ENCODE measurements at regions not wholly inside any gene's neighbourhood (a gene's known extent, or its start where the extent isn't known, plus 50 kb on each side); places are given as distances from the start of the nearest gene placed in this dataset.

DNA sequence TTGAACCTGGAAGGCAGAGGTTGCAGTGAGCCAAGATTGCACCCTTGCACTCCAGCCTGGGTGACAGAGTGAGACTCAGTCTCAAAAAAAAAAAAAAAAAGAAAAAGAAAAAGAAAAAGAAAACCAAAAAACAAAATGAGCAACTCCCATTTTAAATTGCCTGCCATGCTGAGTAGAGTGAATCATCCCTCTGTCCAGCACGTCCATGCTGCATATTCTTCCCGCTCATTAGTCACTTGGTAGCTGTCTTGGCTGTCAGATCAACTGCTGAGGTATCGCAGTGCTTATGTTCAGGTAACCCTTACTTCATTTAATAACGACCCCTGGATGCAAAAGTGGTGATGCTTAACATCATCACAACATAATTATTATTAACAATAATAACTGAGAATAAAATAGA, 60.7 kb upstream of the SMOX start:
- no peaks in the 10 kb centered on the region for H3K36me3 Mint-ChIP-seq (ENCODE audit: low read depth)
- H3K27ac Mint-ChIP-seq = no peak overlapping the region
- peaks cover 31% of the 10 kb centered on the region for H3K4me1 Mint-ChIP-seq
- peaks cover 17% of the 10 kb centered on the region for H3K27me3 Mint-ChIP-seq (ENCODE audit: low read depth, poor library complexity)
- no peaks in the 10 kb centered on the region for H3K9me3 Mint-ChIP-seq
- TF ChIP-seq, protein P1, sequence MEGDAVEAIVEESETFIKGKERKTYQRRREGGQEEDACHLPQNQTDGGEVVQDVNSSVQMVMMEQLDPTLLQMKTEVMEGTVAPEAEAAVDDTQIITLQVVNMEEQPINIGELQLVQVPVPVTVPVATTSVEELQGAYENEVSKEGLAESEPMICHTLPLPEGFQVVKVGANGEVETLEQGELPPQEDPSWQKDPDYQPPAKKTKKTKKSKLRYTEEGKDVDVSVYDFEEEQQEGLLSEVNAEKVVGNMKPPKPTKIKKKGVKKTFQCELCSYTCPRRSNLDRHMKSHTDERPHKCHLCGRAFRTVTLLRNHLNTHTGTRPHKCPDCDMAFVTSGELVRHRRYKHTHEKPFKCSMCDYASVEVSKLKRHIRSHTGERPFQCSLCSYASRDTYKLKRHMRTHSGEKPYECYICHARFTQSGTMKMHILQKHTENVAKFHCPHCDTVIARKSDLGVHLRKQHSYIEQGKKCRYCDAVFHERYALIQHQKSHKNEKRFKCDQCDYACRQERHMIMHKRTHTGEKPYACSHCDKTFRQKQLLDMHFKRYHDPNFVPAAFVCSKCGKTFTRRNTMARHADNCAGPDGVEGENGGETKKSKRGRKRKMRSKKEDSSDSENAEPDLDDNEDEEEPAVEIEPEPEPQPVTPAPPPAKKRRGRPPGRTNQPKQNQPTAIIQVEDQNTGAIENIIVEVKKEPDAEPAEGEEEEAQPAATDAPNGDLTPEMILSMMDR (IDR thresholded peaks at IDR 0.05) = no peak
- H3K4me3 Mint-ChIP-seq = no peak overlapping the region
- no peak for DNase-seq

DNA sequence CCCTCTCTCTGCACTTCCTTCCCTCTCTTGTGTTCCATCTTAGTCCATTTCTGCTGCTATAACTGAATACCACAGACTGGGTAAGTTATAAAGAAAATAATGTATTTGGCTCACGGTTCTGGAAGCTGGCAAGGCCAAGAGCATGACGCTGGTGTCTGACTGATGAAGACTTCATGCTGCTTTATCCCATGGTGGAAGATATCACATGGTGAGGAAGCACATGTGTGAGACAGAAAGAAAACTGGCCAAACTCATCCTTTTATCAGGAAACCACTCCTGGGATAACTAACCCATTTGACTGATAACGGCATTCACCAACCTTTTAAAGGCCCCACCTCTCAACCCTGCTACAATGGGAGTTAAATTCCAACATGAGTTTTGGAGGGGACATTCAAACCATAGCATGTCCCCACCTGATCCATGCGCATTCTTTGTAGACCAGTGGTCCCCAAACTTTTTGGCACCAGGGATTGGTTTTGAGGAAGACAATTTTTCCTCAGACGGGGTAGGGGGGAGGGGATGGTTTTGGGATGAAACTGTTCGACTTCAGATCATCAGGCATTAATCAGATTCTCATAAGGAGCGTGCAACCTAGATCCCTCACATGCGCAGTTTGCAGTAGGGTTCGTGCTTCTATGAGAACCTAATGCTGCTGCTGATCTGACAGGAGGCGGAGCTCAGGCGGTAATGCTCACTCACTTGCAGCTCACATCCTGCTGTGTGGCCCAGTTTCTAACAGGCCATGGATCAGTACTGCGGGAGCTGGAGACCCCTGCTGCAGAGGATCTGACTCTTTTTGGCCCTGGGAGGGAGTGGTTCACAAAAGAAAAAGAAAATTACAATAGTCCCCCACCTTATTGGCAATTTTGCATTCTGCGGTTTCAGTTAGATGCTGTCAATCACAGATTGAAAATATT, 61.6 kb upstream of the SMOX start:
- Mint-ChIP-seq H3K27me3 (ENCODE audit: low read depth, poor library complexity) (peaks cover 17% of the 10 kb centered on the region), H3K27ac (no peak overlapping the region), H3K36me3 (ENCODE audit: low read depth) (peaks cover 7% of the 10 kb centered on the region), H3K4me3 (no peak overlapping the region), H3K4me1 (peaks cover 38% of the 10 kb centered on the region), H3K9me3 (peaks cover 6% of the 10 kb centered on the region)
- TF ChIP-seq, protein P1 (IDR thresholded peaks at IDR 0.05) = no peak
- no peak for DNase-seq

- peaks cover 12% of the 10 kb centered on the region for H3K36me3 Mint-ChIP-seq (ENCODE audit: low read depth)
- DNase-seq = no peak
- H3K27me3 Mint-ChIP-seq (ENCODE audit: low read depth, poor library complexity) = peaks cover 17% of the 10 kb centered on the region
- H3K4me1 Mint-ChIP-seq = peaks cover 26% of the 10 kb centered on the region
- TF ChIP-seq, protein P1 (IDR thresholded peaks at IDR 0.05) = no peak
- no peak overlapping the region for H3K27ac Mint-ChIP-seq
- peaks cover 21% of the 10 kb centered on the region for H3K9me3 Mint-ChIP-seq
- no peak overlapping the region for H3K4me3 Mint-ChIP-seq
Measured at GRCh38 chr20:4084721-4085120, 63.9 kb upstream of the SMOX start.

DNA sequence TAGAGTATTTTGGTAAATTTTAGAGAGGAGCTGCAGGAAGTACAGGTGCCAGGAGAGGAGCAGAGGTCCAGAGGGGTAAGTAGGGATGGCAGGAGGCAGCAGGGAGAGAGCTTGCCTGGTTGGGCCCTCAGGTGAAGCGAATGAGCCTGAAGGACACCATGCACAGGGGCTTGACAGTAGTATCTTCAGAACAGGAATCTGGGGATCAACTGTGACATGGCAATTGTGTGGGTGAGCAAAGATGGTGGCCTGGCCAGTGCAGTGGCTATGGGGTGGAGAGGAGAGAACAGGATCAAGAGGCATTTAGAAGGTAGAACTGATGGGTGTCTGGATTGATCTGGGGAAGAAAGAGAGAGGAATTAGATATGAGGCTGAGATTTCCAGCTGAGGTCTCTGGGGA, 64.5 kb upstream of the SMOX start:
- peaks cover 26% of the 10 kb centered on the region for H3K4me1 Mint-ChIP-seq
- no peak overlapping the region for H3K27ac Mint-ChIP-seq
- H3K4me3 Mint-ChIP-seq = no peak overlapping the region
- H3K36me3 Mint-ChIP-seq (ENCODE audit: low read depth) = peaks cover 12% of the 10 kb centered on the region
- TF ChIP-seq, protein P1 (IDR thresholded peaks at IDR 0.05) = no peak
- peaks cover 16% of the 10 kb centered on the region for H3K27me3 Mint-ChIP-seq (ENCODE audit: low read depth, poor library complexity)
- no peak for DNase-seq
- H3K9me3 Mint-ChIP-seq = peaks cover 21% of the 10 kb centered on the region

- peaks cover 11% of the 10 kb centered on the region for H3K27me3 Mint-ChIP-seq (ENCODE audit: low read depth, poor library complexity)
- TF ChIP-seq, protein P1 (IDR thresholded peaks at IDR 0.05) = no peak
- no peak overlapping the region for H3K27ac Mint-ChIP-seq
- H3K4me1 Mint-ChIP-seq = peaks cover 26% of the 10 kb centered on the region
- peaks cover 21% of the 10 kb centered on the region for H3K9me3 Mint-ChIP-seq
- DNase-seq = peak; percentile 42
- peak overlapping the region; percentile 32 for H3K4me3 Mint-ChIP-seq
- H3K36me3 Mint-ChIP-seq (ENCODE audit: low read depth) = peaks cover 12% of the 10 kb centered on the region
Measured at GRCh38 chr20:4083098-4083865, 65.3 kb upstream of the SMOX start.

Measured in nephron progenitor cell (in vitro differentiated cells).